Mesenteric fat pad (tissue), 1 donor: ENCODE measurements at regions not wholly inside any gene's neighbourhood (a gene's known extent, or its start where the extent isn't known, plus 50 kb on each side); places are given as distances from the start of the nearest gene placed in this dataset.
A peak's percentile ranks its signal among the peaks of the same experiment; 100 is the strongest.

Experiments
- DNase-seq: peaks from one replicate; pipeline ENCODE4 v3.0.0-alpha.2; 2020; ENCODE audit warnings: low spot score
- donor health status: DM: yes; HTN: yes; CAD: no.

DNA sequence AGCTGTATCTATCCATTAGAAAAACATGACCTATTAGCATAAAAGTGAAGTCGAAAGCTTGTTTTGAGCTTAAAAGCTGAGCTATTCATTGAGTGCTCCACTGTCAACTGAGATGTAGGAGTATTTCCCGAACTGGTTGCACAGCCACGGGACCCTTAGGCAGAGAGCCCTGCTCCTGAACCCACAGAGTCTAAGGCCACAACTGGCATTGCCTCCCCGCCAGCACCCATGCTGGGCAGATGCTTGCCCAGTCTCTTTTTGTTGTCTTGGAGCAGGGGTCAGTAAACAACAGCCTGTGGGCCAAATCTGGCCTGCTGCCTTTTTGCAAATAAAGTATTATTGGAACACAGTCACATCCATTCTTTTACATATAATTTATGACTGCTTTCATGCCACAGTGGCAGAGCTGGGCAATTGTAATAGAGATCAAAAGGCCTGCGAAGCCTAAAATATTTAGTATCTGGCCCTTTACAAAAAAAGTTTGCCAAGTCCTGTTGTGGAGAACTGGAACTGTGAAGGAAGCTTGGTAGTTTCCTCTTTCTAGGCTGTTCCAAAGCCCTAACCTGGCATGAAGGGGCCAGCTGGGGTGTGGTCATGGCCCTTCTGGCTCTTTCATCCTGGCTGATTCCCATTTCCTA lies 58.4 kb upstream of the WAPL start:
- DNase-seq: no peak

DNA sequence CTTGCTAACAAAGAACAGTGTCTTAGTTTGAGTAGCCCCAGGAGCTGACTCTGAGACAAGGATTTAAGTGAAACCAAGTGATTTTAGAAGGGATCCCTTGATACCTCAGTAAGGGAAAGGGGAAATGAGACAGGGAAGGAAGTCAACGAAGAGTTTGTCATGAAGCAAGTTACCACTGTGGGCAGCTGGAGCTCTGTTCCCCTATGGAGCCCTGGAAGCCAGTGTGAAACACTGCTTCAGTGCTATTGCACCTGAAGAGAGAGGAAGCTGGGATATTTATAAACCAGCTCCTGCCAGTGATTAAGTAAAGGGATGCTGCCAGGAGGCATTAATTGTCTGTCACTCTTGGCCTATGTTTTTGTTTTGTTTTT lies 58.9 kb upstream of the WAPL start:
- DNase-seq: no peak

DNA sequence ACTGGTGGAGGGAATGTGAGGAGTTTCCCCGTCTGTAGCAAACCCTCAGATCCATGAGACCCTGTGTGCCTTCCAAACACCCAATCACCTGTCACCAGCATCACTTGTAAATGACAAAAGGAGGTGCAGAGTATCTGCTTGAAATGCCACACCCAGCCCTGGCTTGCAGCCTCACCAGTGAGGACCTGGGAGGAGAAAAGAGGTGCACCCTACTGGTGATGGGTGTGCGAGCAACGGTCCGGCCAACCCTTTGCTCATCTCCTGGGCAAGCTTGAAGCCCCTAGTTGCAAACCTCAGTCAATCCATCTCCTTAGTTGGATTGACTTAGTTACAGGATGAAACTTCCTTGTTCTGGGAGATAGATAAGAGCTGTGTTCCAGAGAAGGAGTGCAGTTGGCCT lies 62.4 kb upstream of the WAPL start:
- peak; percentile 60 for DNase-seq

DNA sequence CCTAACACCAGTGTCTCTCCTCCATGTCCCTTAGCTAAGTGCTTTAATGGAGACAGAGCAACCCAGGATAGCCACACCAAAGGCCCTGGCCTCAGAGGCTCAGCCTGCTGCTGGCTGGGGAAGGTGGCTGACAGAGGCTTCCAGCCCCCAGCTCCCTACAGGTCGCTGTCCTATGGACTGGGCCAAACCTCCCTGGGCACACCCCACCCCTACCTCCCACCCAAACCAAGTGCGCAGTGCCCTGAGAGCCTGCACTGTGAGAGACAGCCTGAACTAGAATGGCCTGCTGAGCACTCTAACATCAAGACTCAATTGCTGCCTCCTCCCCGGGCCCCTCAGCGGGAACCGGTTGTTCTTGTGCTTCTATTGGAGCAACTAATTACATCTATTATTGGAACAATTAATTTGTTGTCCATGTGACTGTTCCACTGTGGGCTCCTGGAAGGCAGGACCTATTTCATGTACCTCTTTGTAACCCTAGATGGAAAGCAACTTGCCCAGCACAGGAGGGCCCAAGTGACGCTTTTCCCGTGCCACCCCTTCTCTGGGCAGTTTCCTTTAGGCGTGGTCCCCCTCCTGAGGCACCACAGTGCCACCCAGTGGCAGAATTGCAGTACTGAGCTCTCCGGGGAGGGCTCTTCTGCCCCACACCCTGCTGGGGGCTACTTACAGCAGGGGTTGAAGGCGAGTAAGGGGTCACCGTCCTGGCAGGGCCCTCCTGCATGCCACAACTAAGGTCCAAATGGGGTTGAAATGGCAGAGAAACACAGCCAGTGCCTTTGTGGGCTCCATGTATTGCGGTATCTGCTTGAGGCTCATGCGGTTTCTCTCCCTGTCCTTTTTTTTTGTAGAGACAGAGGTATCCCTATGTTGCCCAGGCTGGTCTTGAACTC lies 63.7 kb upstream of the WAPL start:
- DNase-seq: peak; percentile 90

DNA sequence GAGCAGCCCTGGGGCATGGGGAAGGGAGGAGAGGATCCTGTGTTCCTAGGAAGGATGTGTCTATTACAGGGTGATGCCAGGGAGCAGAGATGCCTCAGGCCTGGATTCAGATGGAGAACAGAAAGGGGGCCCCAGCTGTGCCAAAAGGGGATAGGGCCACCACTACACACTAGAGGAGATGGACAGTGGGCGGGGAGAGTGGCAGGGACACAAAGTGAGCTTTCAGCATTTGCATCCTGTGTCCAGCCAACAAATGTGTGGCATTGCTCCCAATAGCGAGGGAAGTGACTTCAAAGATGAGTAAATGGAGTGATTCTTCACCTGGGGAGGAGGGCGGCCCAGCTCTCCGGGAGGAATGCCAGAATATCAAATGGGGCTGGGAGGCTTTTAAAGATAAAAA lies 64.9 kb upstream of the WAPL start:
- peak; percentile 53 for DNase-seq

DNA sequence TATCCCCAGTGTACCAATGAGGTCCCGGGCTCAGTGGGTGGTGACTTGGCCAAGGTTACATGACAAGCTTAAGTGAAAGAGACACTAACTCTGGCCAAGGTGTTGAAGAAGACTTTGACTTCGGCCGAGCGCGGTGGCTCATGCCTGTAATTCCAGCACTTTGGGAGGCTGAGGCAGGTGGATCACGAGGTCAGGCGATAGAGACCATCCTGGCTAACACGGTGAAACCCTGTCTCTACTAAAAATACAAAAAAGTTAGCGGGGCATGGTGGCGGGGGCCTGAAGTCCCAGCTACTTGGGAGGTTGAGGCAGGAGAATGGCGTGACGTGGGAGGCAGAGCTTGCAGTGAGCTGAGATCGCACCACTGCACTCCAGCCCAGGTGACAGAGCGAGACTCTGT lies 65.6 kb upstream of the OPN4 start:
- DNase-seq: peak; percentile 77

DNA sequence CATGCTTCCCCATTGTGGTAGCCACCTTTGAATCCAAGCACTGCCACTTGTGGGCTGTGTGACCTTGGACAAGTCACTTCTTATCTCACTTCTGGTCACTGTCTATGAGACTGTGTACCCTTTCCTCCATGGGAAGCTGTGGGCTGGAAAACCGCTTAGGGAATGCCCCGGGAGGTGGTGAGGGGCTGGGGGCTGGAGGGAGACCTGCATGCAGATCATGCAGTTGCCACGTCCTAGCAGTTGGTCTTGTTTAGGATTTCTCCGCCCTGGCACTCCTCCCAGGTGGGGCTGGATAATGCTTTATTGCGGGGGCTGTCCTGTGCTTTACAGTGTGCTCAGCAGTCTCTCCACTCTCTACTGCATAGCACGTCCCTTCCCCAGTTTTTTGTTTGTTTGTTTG lies 62.9 kb upstream of the OPN4 start:
- DNase-seq: peak; percentile 77

DNA sequence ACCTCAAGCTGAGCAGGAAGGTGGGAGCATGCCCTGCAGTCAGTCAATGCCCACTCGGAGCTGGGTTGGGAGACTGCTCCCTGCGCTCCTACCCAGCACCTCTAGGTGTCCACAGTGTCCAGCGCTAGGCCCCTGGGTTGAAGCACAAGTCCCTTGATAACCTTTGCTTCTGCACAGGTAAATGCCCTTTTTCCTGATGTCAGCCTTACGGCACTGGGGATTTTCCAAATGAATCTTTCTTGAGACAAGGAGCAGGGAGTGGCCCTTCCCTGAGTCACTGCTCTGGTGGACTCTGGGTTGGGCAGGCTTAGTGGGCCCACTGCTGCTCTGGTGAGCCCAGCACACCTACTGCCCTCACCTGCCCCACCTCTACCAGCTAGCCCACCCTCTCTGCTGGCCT lies 61.9 kb upstream of the OPN4 start:
- no peak for DNase-seq

DNA sequence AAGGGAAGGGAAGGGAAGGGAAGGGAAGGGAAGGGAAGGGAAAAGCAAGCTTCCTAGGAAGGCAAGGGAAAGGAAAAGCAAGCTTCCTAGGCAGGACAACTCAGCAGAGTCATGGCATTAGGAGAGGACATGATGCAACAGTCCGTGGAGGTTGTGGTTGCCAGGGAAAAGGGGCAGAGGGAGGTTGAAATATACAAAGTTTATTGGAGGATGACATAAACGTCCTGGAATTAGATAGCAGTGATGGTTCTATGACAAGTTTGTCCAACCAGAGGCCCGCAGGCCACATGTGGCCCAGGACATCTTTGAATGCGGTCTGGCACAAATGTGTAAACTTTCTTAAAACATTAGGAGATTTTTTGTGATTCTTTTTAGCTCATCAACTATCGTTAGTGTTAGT lies 59.8 kb upstream of the OPN4 start:
- DNase-seq: no peak

DNA sequence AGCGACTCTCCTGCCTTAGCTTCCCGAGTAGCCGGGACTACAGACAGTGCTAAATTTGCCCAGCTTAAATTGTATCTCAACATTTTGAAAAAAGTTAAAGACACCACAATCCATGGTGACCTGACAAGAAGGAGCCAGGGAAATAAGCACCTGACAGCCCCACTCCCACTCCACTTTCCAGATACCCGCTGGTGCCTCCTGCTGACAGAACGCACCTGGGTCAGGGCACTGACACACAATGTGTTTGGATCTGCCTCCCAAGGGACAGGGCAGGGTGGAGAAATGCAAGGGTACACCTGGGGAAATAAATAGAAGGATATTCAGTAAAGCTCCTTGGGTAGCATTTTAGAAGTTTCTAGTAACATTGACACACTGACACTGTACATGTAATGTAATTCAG lies 58.9 kb upstream of the OPN4 start:
- DNase-seq: no peak

DNA sequence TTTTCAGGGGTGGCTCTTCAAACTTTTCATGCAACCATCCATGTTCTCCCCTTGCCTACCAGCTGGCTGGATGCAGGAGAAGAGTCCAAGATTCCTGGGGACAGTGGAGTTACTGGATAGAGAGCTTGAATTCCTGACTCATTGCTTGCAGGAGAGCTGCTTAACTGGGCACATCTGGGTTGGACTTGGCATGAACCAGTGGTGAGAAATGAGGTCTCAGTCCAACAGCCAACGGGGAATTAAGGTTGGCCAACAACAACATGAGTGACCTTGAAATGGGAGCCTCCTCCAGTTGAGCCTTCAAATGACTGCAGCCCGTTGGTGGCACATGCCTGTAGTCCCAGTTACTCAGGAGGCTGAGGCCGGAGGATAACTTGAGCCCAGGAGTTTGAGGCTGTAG lies 58.1 kb upstream of the OPN4 start:
- no peak for DNase-seq

DNA sequence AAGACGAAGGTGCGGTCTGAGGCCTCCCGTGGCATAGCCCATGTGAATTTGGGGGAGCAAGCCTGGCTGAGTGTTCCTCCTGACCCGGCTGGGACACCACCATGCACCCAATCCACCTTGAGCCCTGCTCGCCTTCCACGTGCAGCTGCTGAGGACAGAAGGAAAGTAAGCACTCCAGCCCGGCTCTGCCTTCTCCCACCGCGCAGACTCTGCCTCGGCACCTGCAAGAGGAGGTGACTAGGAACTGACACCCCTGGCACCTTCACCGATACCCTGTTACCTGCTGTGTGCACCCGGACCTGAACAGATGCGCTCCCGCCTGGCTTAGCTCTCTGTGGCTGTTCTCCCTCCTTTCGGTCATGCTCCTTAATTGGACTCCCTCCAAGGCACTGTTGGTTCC lies 57.0 kb upstream of the OPN4 start:
- no peak for DNase-seq

DNA sequence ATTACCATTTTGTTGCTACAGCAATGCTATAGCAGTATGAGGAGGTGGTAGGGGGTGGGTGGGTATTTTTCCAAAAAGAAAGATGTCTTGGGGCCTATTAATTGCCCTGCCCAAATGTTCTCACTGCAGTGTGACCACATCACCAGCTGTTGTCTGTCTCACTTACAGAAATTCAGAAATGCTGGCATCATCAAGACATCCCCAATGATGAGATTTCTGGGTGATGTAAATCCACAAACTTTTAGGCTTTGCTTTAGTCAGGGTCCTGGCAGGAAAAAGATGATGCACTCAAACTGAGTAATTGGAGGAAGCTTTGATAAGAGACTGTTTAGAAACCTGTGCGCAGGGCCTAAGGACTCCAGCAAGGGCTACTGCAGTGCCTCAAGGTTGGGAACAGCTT lies 56.2 kb upstream of the OPN4 start:
- DNase-seq: no peak

DNA sequence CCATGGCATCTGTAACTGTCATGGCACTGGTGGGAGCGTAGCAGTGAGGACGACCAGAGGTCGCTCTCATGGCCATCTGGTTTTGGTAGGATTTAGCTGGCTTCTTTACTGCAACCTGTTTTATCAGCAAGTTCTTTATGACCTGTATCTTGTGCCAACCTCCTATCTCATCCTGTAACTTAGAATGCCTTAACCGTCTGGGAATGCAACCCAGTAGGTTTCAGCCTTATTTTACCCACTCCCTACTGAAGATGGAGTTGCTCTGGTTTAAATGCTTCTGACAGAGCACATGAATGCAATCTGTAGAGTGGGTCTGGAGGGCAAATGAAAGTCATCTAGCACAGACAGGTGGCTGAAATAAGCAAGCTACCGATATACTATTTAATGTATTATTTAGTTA lies 55.3 kb upstream of the OPN4 start:
- DNase-seq: no peak

DNA sequence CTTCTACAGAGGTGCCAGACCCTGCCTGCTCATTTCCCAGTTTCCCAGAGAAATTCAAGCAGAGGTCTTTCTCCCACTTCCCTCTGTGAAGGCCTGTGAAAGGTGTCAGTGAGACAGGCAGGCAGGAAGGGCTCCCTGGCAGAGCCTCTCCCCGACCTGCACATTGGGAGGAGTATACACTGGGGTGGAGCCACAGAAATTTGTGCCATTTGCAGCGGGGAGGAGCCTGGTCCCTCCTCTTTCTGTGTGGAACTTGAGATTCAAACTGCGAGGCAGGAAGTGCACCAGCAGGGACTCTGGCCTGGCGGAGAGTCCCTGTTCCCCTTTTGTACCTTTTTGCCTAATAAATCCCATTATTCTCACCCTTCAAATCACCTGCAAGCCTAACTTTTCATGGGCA lies 54.6 kb upstream of the OPN4 start:
- no peak for DNase-seq

DNA sequence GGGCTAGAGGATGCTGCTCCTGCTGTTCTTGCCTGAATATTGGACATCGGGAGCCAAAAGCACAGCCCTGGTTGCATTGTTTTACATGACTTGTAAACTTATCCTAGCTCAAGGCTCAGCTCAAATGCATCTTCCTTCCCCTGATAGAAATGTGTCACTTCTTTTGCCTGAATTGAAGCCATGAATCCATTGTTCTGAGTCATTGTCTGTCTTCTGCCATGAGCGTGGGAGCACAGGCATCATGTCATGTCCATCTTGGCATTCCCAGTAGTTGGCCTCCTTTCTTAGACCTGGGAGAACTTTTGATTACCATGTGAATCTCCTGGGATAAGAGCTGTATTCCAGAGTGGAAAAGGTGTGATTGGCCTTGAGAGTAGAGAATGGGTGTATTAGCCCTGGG lies 54.1 kb upstream of the OPN4 start:
- no peak for DNase-seq

DNA sequence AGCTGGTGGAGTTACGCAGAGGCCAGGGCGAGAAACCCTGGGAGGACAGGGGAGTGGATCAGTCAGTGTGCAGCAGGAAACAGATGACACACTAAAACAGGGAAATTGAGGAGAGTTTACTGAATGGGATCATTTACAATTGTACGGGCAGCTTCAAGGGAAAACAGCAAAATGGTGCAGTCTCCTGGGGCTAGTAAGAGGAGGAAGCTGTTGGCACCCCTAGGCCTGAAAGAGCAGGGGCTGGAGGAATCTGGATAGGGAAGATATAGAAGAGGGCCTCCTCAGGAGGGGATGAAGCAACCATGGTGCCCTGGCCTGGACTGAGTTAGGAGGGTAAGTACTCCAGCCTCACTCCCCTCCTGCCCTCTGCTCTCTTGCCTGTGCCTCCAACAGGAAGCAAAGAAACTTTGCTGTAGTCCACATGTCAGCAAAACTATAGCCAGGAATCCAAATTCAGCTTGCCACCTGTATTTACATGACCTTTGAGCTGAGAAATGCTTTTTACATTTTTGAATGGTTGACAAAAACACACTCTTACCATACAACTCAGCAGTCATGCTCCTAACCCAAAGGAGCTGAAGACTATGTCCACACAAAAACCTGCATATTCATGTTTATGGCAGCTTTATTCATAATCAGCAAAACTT lies 52.3 kb upstream of the OPN4 start:
- DNase-seq: no peak

DNA sequence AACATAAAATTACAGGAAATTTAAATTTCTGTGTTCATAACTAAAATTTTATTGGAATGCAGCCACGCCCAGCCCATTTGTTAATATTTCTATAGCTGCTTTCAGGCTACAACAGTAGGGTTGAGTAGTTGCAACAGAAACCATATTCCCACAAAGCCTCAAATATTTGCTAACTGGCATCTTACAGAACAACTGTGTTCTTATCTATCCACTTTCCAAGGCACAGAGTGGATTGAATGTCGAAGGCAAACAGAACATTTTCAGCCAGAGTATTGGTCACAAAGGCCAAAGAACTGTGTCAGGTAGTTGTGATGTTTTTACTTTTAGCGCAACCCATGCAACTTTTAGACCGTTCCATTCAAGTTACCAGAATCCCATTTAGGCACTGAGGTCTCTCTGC lies 51.1 kb upstream of the OPN4 start:
- no peak for DNase-seq
